ENCODE measurements at regions not wholly inside any gene's neighbourhood (a gene's known extent, or its start where the extent isn't known, plus 50 kb on each side); places are given as distances from the start of the nearest gene placed in this dataset.

DNA sequence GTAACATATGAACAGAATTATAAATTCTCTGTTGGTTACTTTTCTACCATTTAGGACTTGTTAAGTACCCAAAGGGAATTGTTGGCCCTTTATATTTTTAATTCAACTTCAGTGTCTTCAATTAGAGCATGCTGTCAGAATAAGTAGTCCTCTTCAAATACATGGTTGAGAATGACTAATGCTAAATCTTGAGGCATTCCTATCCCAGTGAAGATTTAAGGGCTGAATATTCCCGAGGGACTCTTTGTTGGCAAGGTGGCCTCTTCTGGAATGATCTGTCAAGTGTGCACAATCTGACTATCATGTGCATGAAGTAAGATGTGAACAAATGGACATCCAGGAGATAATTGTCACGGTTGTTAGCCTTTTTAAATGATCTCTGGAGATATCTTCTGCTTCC, 421.7 kb downstream of the BMP2 start:
- no peaks in the 10 kb centered on the region for H3K36me3 ChIP-seq (ENCODE audit: insufficient read depth, low read length)
- H3K4me1 ChIP-seq (ENCODE audit: control insufficient read depth, insufficient read depth, low read length, unreplicated experiment): no peaks in the 10 kb centered on the region
- no peak overlapping the region for H2AFZ ChIP-seq (ENCODE audit: low read length, unreplicated experiment)
- H3K79me2 ChIP-seq (ENCODE audit: control insufficient read depth, insufficient read depth, low read length, unreplicated experiment): no peaks in the 10 kb centered on the region
- no peak overlapping the region for H3K4me3 ChIP-seq (ENCODE audit: low read depth, low read length)
- H3K27ac ChIP-seq (ENCODE audit: low read depth, low read length): no peak overlapping the region
- H3K27me3 ChIP-seq (ENCODE audit: insufficient read depth, low read length): no peaks in the 10 kb centered on the region

DNA sequence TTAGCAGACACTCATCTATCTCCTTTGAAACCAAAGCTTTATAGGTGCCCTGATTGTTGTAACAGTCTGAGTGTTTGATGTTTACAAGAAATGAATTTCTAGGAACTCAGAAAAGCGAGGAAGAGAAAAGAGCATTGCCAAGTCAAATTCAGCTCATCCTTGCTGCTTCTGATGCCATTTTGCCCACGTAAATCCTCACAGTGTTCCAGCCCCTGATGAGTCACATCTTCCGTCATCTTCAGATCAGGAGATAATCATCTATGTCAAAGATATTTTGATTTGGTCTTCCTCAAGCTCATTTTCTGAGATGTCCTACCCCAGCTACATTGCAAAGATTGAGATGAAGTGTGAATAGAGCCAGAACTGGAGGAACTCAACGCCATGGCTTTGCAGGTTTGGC, 426.2 kb downstream of the BMP2 start:
- H3K27ac ChIP-seq (ENCODE audit: low read depth, low read length): no peak overlapping the region

DNA sequence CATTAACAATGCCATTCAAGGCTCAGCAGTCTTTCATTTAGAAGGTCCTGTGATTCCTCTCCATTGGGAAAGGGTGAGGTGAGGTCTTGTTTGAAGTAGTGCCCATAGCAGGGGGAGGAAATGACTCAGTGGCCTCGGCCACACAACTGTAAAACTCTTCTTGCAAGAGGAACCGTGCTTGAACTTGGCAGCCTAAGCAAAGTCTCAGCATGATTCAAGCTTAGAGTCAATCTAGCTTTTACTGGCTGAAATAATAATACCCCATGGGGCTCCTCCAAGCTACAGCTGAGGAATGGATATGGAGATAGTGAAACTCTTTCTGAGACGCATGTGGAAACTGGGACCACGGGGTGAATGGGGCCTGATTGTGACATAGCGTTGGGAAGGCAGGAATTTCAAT, 428.2 kb downstream of the BMP2 start:
- Histone ChIP-seq H3K4me1 (ENCODE audit: control insufficient read depth, insufficient read depth, low read length, unreplicated experiment) (peaks cover 18% of the 10 kb centered on the region), H3K4me3 (ENCODE audit: low read depth, low read length) (peak overlapping the region; percentile 21; the same call in 1 of the 2 replicates), H3K27me3 (ENCODE audit: insufficient read depth, low read length) (no peaks in the 10 kb centered on the region), H3K36me3 (ENCODE audit: insufficient read depth, low read length) (no peaks in the 10 kb centered on the region), H2AFZ (ENCODE audit: low read length, unreplicated experiment) (no peak overlapping the region), H3K79me2 (ENCODE audit: control insufficient read depth, insufficient read depth, low read length, unreplicated experiment) (no peaks in the 10 kb centered on the region), H3K27ac (ENCODE audit: low read depth, low read length) (peak overlapping the region; percentile 73)

More for the DNA sequence above, 426.2 kb downstream of the BMP2 start:
- Histone ChIP-seq H3K27me3 (ENCODE audit: insufficient read depth, low read length) (no peaks in the 10 kb centered on the region), H3K79me2 (ENCODE audit: control insufficient read depth, insufficient read depth, low read length, unreplicated experiment) (no peaks in the 10 kb centered on the region), H3K4me3 (ENCODE audit: low read depth, low read length) (no peak overlapping the region), H3K36me3 (ENCODE audit: insufficient read depth, low read length) (no peaks in the 10 kb centered on the region), H2AFZ (ENCODE audit: low read length, unreplicated experiment) (no peak overlapping the region), H3K4me1 (ENCODE audit: control insufficient read depth, insufficient read depth, low read length, unreplicated experiment) (peaks cover 18% of the 10 kb centered on the region)

DNA sequence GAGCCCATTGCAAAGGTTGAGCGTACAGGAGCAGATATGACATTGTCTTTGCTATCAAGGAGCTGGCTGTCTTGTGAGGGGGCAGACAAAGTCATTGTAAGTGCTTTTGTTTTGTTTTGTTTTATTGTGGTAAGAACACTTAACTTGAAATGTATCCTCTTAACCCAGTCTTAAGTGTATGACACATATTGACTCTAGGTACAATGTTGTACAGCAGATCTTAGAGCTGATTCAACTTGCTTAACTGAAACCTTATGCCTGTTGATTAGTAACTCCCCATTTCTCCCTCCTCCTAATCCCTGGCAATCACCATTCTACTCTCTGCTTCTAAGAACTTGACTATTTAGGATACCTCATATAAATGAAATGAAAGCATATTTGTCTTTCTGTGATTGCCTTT, 429.0 kb downstream of the BMP2 start:
- Histone ChIP-seq H3K4me1 (ENCODE audit: control insufficient read depth, insufficient read depth, low read length, unreplicated experiment) (peaks cover 18% of the 10 kb centered on the region), H3K36me3 (ENCODE audit: insufficient read depth, low read length) (no peaks in the 10 kb centered on the region), H3K4me3 (ENCODE audit: low read depth, low read length) (0 out of 2 replicates have a peak overlapping the region, but pooled peaks have one; percentile 25), H2AFZ (ENCODE audit: low read length, unreplicated experiment) (no peak overlapping the region), H3K27ac (ENCODE audit: low read depth, low read length) (peak overlapping the region; percentile 73), H3K79me2 (ENCODE audit: control insufficient read depth, insufficient read depth, low read length, unreplicated experiment) (no peaks in the 10 kb centered on the region), H3K27me3 (ENCODE audit: insufficient read depth, low read length) (no peaks in the 10 kb centered on the region)

DNA sequence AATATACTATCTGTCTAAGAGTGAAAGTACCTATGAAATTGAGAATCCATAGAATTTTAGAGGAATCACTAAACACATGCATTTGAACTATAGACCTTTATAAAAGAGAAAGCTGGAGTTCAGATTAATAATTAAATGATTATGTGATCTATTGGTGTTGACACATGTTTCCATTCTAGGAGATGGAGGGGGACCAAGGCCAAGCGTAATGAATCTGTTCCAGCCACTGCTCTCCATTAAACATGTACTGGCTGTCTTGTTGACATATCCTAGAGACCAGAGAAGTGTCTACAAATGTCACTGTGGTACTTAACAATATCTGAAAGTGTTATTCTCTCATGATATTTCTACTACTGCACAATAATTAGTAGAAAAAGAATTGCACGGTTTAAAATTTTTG, 432.4 kb downstream of the BMP2 start:
- Histone ChIP-seq H3K4me3 (ENCODE audit: low read depth, low read length) (no peak overlapping the region), H3K79me2 (ENCODE audit: control insufficient read depth, insufficient read depth, low read length, unreplicated experiment) (no peaks in the 10 kb centered on the region), H3K4me1 (ENCODE audit: control insufficient read depth, insufficient read depth, low read length, unreplicated experiment) (peaks cover 18% of the 10 kb centered on the region), H3K36me3 (ENCODE audit: insufficient read depth, low read length) (no peaks in the 10 kb centered on the region), H2AFZ (ENCODE audit: low read length, unreplicated experiment) (no peak overlapping the region), H3K27me3 (ENCODE audit: insufficient read depth, low read length) (no peaks in the 10 kb centered on the region), H3K27ac (ENCODE audit: low read depth, low read length) (no peak overlapping the region)

DNA sequence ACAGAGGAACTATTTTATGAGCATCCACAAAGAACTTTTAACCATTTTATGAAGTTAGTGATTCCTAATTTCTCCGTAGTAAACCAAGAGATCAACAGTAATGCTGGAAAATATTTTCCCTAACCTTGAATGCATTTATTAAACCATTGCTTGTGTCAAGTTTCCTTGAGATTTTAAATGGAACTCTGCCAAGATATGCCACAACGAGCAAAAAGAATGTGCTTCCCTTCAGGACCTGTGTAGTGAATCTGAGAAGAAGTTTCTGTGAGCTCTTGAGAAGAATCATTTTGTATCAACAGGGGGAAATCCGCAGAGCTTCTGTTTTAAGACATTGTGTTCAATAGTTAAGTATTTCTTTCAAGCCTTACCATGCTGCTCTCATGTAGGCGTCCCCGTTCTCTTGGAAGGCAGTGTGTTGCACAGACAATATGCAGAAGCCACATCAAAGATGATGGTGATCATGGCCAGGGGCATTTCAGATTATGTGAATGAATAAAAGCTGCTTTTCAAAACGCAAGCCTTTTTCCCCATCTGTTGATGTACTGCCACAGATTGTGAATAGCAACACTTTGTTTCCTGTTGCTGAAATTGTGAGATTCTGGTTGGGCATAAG, 439.8 kb downstream of the BMP2 start:
- no peak overlapping the region for H3K27ac ChIP-seq (ENCODE audit: low read depth, low read length)
- no peaks in the 10 kb centered on the region for H3K27me3 ChIP-seq (ENCODE audit: insufficient read depth, low read length)
- no peak overlapping the region for H3K4me3 ChIP-seq (ENCODE audit: low read depth, low read length)
- H3K4me1 ChIP-seq (ENCODE audit: control insufficient read depth, insufficient read depth, low read length, unreplicated experiment): no peaks in the 10 kb centered on the region
- H3K36me3 ChIP-seq (ENCODE audit: insufficient read depth, low read length): no peaks in the 10 kb centered on the region
- H3K79me2 ChIP-seq (ENCODE audit: control insufficient read depth, insufficient read depth, low read length, unreplicated experiment): no peaks in the 10 kb centered on the region
- H2AFZ ChIP-seq (ENCODE audit: low read length, unreplicated experiment): no peak overlapping the region

DNA sequence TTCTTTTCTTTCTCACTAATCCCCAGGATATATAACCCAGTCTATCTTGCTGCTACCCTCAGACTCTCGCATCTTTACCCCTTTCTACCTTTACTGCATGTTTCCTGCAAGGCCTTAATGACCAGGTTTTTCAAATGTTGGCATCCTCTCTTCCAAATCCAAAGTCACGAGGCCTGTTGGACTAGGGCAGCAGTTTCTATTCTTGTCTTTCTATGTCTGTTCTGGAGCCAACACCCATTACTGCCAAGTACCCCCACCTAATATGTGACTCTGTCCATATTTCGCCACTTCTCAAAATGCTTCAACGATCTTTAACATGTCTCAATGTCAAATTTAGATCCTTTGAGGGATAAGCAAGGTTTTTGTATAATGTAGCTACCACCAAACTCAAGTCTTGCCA, 443.4 kb downstream of the BMP2 start:
- Histone ChIP-seq H3K4me3 (ENCODE audit: low read depth, low read length) (no peak overlapping the region), H2AFZ (ENCODE audit: low read length, unreplicated experiment) (no peak overlapping the region), H3K36me3 (ENCODE audit: insufficient read depth, low read length) (no peaks in the 10 kb centered on the region), H3K27me3 (ENCODE audit: insufficient read depth, low read length) (no peaks in the 10 kb centered on the region), H3K27ac (ENCODE audit: low read depth, low read length) (no peak overlapping the region), H3K4me1 (ENCODE audit: control insufficient read depth, insufficient read depth, low read length, unreplicated experiment) (no peaks in the 10 kb centered on the region), H3K79me2 (ENCODE audit: control insufficient read depth, insufficient read depth, low read length, unreplicated experiment) (no peaks in the 10 kb centered on the region)

DNA sequence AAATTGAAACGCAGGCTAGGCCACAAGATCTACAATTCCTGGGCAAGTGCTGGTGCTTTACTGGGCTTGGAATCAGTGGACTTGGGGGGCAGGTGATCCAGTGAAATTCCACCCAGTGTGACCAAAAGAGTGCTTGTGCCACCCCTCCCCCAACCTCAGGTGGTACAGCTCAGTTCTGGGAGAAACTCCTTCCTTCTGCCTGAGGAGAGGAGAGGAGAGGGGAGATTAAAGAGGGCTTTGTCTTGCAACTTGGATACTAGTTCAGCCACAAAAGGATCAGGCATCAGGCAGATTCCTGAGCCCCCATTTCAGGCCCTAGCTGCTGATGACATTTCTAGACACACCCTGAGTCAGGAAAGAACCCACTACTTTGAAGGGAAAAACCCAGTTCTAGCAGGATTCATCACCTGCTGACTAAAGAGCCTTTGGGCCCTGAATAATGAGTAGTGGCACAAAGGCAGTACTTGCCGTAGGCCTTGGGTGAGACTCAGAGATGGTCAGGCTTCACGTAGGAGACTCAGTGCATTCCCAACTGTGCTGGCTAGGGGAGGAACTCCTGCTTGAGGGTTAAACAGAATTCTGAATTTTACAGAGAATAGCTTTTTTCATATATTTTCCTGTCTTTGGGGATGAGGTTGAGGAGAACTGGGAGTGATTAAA, 446.7 kb downstream of the BMP2 start:
- Histone ChIP-seq H3K4me1 (ENCODE audit: control insufficient read depth, insufficient read depth, low read length, unreplicated experiment) (no peaks in the 10 kb centered on the region), H3K27me3 (ENCODE audit: insufficient read depth, low read length) (no peaks in the 10 kb centered on the region), H3K4me3 (ENCODE audit: low read depth, low read length) (no peak overlapping the region), H3K36me3 (ENCODE audit: insufficient read depth, low read length) (no peaks in the 10 kb centered on the region), H3K79me2 (ENCODE audit: control insufficient read depth, insufficient read depth, low read length, unreplicated experiment) (no peaks in the 10 kb centered on the region), H3K27ac (ENCODE audit: low read depth, low read length) (no peak overlapping the region), H2AFZ (ENCODE audit: low read length, unreplicated experiment) (no peak overlapping the region)

DNA sequence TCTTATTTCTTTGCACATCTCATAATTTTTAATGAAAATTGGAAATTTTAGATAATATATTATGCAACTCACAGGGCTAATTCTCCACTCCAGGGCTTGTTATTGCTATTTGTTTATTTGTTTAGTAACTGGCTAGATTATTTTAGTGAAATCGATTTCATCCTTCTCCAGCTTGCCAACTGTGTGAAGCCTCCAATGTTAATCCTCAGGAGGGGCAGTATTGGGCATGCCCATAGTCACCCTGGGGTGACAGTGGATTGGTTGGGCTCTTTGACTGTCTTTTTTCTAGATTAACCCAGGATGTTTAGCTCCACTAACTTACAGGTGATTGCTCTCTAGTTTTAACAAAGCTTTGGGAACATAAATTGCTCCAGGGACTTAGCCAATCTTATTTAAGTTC, 450.1 kb downstream of the BMP2 start:
- Histone ChIP-seq H3K4me3 (ENCODE audit: low read depth, low read length) (no peak overlapping the region), H3K36me3 (ENCODE audit: insufficient read depth, low read length) (no peaks in the 10 kb centered on the region), H3K27ac (ENCODE audit: low read depth, low read length) (no peak overlapping the region), H2AFZ (ENCODE audit: low read length, unreplicated experiment) (no peak overlapping the region), H3K79me2 (ENCODE audit: control insufficient read depth, insufficient read depth, low read length, unreplicated experiment) (no peaks in the 10 kb centered on the region), H3K4me1 (ENCODE audit: control insufficient read depth, insufficient read depth, low read length, unreplicated experiment) (no peaks in the 10 kb centered on the region), H3K27me3 (ENCODE audit: insufficient read depth, low read length) (no peaks in the 10 kb centered on the region)

DNA sequence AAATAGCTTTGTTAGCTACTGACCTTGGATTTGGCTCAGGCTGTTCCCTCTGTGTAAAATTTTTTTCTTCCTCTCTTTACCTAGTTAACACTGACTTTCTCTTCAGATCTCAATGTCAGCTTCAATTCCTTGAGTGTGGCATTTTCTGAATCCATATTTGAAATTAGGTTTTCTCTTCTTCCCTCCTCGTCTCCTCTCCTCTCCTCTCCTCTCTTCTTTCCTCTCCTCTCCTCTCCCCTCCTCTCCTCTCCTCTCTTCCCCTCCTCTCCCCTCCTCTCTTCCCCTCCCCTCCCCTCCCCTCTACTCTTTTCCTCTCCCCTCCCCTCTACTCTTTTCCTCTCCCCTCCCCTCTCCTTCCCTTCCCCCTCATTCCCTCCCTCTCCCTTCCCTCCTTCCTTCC, 453.3 kb downstream of the BMP2 start:
- Histone ChIP-seq H2AFZ (ENCODE audit: low read length, unreplicated experiment) (no peak overlapping the region), H3K79me2 (ENCODE audit: control insufficient read depth, insufficient read depth, low read length, unreplicated experiment) (no peaks in the 10 kb centered on the region), H3K27me3 (ENCODE audit: insufficient read depth, low read length) (no peaks in the 10 kb centered on the region), H3K4me1 (ENCODE audit: control insufficient read depth, insufficient read depth, low read length, unreplicated experiment) (no peaks in the 10 kb centered on the region), H3K27ac (ENCODE audit: low read depth, low read length) (no peak overlapping the region), H3K36me3 (ENCODE audit: insufficient read depth, low read length) (no peaks in the 10 kb centered on the region), H3K4me3 (ENCODE audit: low read depth, low read length) (no peak overlapping the region)

DNA sequence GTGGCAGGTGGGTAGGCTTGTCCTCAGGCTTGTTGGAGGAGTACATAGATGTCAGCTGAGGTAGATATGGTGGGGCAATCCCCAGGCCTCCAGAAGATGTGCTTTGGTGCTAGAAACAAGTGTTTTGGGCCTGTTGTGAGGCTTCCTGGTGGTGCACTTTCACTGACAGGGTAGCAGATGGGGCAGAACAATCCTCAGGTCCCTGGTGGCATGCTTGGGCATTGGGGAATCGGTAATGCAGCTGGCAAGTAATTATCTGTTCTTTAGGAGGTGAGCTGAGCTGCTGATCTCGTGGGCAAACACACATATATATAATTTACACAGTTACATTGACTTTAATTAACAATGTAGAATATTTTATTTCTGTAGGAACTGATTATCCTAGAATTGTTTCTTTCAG, 458.7 kb downstream of the BMP2 start:
- H3K79me2 ChIP-seq (ENCODE audit: control insufficient read depth, insufficient read depth, low read length, unreplicated experiment): no peaks in the 10 kb centered on the region
- no peak overlapping the region for H3K4me3 ChIP-seq (ENCODE audit: low read depth, low read length)
- no peaks in the 10 kb centered on the region for H3K4me1 ChIP-seq (ENCODE audit: control insufficient read depth, insufficient read depth, low read length, unreplicated experiment)
- H3K27me3 ChIP-seq (ENCODE audit: insufficient read depth, low read length): no peaks in the 10 kb centered on the region
- H3K27ac ChIP-seq (ENCODE audit: low read depth, low read length): no peak overlapping the region
- H3K36me3 ChIP-seq (ENCODE audit: insufficient read depth, low read length): no peaks in the 10 kb centered on the region
- no peak overlapping the region for H2AFZ ChIP-seq (ENCODE audit: low read length, unreplicated experiment)
